Liver (tissue), 3 donors: ENCODE measurements at regions not wholly inside any gene's neighbourhood (a gene's known extent, or its start where the extent isn't known, plus 50 kb on each side); places are given as distances from the start of the nearest gene placed in this dataset.

ENCODE experiments used
- CTCF ChIP-seq: fragments of 150-350 bp; IDR thresholded peaks from 2 replicates; pipeline ENCODE4 v1.5.1; 2017; ENCODE audit warnings: improper control_type of control experiment, low read depth, low read length; ENCODE audit not compliant: missing input control
- GABPA ChIP-seq, 2 donors: IDR thresholded peaks in 1 of 2; conservative IDR thresholded peaks in 1 of 2; 2 replicates each; pipeline ENCODE4 v1.6.1; 2016; ENCODE audit warnings: antibody characterized with exemption in 2 of 2, mild to moderate bottlenecking in 1 of 2, moderate library complexity in 1 of 2
- RAD21 ChIP-seq, 2 donors: IDR thresholded peaks; 2 replicates each; pipeline ENCODE4 v1.6.1; 2016; ENCODE audit warnings: antibody characterized with exemption in 2 of 2, mild to moderate bottlenecking in 2 of 2
- donor health status: healthy.
- donor health status: healthy.

GRCh38 chr7:132051311-132051710 lies 494.9 kb upstream of the PODXL start:
- no peak for TF ChIP-seq RAD21 (IDR thresholded peaks at IDR 0.05)
- no peak for TF ChIP-seq CTCF
- no peak for TF ChIP-seq GABPA (IDR thresholded peaks at IDR 0.05 in 1 of 2, conservative IDR thresholded peaks at IDR 0.05 in 1 of 2)
